Astrocyte of the spinal cord (primary cell): ENCODE measurements at regions not wholly inside any gene's neighbourhood (a gene's known extent, or its start where the extent isn't known, plus 50 kb on each side); places are given as distances from the start of the nearest gene placed in this dataset.
"Not testable (repeated sequence)": the region's sequence is repeated elsewhere in the genome, so short reads cannot be mapped to it uniquely, and the experiment has no call there.

Experiments used
- DNase-seq: peaks from one replicate; pipeline ENCODE4 v3.0.0; 2011; ENCODE audit warnings: low read depth, low spot score
- H3K4me3 ChIP-seq: 2 replicates; pipeline ENCODE4 v1.5.1; 2011; ENCODE audit warnings: low read depth, mild to moderate bottlenecking, low read length, moderate library complexity
- in situ Hi-C: cut with HindIII; loops from 2 replicates; pipeline ENCODE4 v1.10.0; 2017; ENCODE audit warnings: low sequenced_read_pairs
- TF ChIP-seq, protein P1 (sequence below): IDR thresholded peaks from 2 replicates; pipeline ENCODE4 v1.5.1; 2012; ENCODE audit warnings: low read depth, mild to moderate bottlenecking, low read length, inconsistent platforms

DNA sequence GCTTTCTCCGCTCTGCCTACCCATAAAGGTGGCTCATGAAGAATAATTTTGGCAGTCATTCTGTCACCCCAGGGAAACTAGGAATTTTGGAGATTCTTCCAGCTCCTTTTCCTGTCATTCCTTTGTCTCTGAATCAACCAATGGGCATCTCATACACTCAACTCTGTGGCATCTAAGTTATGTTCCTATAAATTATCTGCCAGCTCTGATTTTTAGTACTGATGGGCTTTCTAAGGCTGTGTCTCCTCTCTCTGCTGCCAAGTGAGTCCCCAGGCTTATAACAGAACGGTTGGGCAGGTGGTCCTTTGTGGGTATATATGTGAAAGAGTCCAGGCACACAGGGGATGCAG is 226.8 kb downstream of the NMUR2 start:
- in situ Hi-C loops: no loop called here
- TF ChIP-seq, protein P1, sequence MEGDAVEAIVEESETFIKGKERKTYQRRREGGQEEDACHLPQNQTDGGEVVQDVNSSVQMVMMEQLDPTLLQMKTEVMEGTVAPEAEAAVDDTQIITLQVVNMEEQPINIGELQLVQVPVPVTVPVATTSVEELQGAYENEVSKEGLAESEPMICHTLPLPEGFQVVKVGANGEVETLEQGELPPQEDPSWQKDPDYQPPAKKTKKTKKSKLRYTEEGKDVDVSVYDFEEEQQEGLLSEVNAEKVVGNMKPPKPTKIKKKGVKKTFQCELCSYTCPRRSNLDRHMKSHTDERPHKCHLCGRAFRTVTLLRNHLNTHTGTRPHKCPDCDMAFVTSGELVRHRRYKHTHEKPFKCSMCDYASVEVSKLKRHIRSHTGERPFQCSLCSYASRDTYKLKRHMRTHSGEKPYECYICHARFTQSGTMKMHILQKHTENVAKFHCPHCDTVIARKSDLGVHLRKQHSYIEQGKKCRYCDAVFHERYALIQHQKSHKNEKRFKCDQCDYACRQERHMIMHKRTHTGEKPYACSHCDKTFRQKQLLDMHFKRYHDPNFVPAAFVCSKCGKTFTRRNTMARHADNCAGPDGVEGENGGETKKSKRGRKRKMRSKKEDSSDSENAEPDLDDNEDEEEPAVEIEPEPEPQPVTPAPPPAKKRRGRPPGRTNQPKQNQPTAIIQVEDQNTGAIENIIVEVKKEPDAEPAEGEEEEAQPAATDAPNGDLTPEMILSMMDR: no peak
- DNase-seq: no peak
- no peak overlapping the region for H3K4me3 ChIP-seq

DNA sequence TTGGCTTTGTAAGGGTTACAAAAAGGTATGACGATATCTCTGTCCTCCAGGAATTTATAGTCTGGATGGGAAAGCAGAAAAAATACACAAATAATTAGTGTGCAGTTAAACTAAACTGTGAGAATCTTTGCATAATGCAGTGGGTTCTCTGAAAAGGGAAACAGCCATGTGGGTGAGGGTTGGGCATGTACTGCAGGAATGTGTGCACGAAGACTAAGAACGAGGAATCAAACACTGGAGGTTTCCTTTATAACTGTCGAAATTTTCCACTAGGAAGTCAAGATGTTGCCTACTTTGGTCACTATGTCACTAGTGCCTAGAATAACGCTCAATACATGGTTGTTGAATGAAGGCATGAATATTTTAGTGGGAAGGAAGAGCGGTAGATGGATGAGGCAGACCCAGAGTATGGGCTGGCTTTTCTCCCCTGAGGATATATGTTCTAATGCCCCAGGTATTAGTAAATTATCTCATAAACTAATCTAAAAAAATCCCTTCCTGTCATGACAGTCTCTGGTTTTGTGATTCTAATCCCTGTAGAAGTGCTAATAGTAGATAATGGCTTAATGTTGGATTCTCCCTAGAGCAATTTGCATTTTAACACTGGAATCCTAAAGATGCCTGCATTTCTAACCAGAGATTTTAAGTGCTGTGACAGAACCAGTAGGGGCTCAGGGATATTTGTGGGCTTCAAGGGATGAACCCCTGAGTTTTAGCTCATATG is 227.3 kb downstream of the NMUR2 start:
- DNase-seq: no peak
- TF ChIP-seq, protein P1: no peak
- H3K4me3 ChIP-seq: no peak overlapping the region
- in situ Hi-C loops: no loop called here

DNA sequence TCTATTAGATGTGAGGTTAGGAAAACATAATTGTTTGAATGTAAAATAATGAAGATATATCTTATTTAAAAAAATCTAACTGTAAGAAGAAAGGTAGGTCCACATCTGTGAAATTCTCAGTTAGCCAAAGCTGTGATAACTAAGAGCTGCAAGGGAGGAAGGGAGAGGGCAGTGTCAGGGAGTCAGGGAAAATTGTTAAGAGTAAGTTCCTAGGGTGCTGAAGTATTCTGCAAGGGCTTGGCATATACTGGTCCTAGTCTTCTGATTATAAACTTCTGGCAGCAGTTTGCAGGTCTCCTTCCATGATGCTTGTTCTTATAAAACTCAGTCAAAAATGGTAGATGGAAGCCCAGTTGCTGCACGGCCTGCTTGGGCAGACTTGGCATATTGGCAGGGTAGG is 233.2 kb downstream of the NMUR2 start:
- in situ Hi-C loops: no loop called here

DNA sequence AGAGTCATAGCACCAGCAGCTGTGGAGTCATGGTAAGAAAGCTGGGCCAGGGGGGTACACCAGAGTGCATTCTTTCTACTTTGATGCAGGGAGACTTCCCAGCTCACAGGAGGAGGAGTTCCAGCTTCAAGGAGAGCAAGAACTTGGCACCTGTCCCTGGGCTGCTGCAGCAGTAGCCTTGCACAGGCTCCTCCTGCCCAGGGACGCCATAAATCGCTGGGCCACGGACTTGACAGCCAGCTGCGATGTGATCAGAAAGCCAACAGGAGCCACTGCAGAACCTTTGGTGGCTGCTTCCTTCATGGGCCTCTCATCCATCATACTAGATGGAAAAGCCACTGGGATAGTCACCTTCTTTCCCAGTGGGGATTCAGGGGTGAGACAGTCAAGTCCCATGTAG is 234.7 kb downstream of the NMUR2 start:
- TF ChIP-seq, protein P1: no peak
- H3K4me3 ChIP-seq: no peak overlapping the region
- in situ Hi-C loops: no loop called here
- no peak for DNase-seq

More for the DNA sequence above, 233.2 kb downstream of the NMUR2 start:
- DNase-seq: no peak
- TF ChIP-seq, protein P1: no peak
- H3K4me3 ChIP-seq: no peak overlapping the region

DNA sequence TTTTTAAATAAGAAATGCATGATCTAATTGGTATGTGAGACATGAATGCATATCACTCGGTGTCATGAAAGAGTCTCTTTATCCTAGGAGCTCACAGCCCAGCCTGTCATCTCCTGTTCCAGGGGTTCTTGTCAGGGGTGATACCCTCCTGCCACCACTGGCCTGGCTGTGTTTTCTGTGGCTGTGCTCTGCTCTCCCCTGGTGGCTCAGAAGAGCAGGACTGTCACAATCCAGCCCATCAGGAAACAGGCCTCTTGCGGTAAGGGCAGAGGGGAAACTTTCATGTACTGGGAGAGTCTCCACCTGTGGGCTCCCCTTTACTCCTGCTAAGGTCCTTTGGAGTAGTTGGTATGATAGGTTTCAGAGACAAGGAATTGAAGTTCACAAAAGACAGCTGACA is 240.2 kb upstream of the GLRA1 start:
- no peak overlapping the region for H3K4me3 ChIP-seq
- TF ChIP-seq, protein P1: no peak
- in situ Hi-C loops: no loop called here
- DNase-seq: no peak

DNA sequence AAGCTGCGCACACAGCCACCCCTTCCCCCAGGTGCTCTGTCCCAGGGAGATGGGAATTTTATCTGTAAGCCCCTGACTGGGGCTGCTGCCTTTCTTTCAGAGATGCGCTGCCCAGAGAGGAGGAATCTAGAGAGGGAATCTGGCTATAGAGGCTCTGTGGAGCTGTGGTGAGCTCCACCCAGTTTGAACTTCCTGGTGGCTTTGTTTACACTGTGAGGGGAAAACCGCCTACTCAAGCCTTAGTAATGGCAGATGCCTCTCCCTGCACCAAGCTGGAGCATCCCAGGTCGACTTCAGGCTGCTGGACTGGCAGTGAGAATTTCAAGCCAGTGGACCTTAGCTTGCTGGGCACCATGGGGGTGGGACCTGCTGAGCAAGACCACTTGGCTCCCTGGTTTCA is 235.2 kb upstream of the GLRA1 start:
- in situ Hi-C loops, DNase-seq, H3K4me3 ChIP-seq: not testable (repeated sequence)

DNA sequence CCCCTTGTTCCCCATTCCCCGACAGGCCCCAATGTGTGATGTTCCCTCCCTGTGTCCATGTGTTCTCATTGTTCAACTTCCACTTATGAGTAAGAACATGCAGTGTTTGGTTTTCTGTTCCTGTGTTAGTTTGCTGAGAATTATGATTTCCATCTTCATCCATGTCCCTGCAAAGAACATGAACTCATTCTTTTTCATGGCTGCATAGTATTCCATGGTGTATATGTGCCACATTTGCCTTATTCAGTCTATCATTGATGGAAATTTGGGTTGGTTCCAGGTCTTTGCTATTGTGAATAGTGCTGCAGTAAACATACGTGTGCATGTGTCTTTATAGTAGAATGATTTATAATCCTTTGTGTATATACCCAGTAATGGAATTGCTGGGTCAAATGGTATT is 229.8 kb upstream of the GLRA1 start:
- in situ Hi-C loops, H3K4me3 ChIP-seq, DNase-seq: not testable (repeated sequence)

DNA sequence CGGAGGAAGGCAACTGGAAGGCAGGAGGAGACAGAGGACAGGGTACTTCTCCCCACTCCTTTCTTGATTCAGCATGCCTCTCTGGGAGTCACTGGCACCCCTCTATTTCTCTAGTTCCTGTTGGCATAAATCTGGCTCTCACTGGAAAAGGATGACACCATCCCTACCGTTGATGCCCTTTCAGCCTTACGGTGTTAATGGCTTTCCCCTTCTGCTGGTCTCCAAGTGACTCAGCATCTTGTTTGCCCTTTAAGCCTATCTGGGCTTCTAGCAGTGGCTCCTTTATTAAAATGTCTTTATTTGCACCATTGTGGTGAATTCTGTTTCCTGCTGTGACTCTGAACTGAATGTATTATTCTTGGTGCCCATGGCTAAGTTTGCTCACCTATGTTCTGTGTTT is 227.3 kb upstream of the GLRA1 start:
- in situ Hi-C loops: no loop called here
- H3K4me3 ChIP-seq: no peak overlapping the region
- DNase-seq: no peak
- TF ChIP-seq, protein P1: no peak
